ENCODE measurements at regions not wholly inside any gene's neighbourhood (a gene's known extent, or its start where the extent isn't known, plus 50 kb on each side); places are given as distances from the start of the nearest gene placed in this dataset.
"Not testable (repeated sequence)": the region's sequence is repeated elsewhere in the genome, so short reads cannot be mapped to it uniquely, and the experiment has no call there.

DNA sequence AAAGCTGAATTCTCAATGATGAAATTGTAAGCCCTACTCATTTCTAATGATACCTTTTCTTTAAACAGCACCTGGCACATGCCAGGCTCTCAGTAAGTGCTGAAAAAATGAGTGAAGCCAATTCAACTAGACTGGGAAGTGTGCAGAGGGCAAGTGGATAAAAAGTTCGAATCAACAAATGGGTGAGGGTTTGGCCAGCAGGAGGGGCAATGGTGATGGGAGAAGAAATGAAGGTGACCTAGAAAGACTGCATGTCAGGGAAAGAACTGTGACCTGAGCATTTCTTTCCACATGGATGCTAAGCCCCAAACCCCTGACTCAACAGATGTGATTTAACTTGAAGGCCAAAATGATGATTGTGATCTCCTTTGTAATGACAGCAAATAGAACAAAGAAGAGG lies 54.6 kb downstream of the DKK1 start:
- DNase-seq (ENCODE audit: low spot score in 2 of 2, unreplicated experiment in 2 of 2) = no peak
- H3K27ac Mint-ChIP-seq = no peak overlapping the region
- peaks cover 30% of the 10 kb centered on the region for H3K9me3 Mint-ChIP-seq
- no peaks in the 10 kb centered on the region for H3K36me3 Mint-ChIP-seq
- H3K4me1 Mint-ChIP-seq = no peaks in the 10 kb centered on the region
- no peaks in the 10 kb centered on the region for H3K27me3 Mint-ChIP-seq (ENCODE audit: low read depth)
- TF ChIP-seq, protein P1, sequence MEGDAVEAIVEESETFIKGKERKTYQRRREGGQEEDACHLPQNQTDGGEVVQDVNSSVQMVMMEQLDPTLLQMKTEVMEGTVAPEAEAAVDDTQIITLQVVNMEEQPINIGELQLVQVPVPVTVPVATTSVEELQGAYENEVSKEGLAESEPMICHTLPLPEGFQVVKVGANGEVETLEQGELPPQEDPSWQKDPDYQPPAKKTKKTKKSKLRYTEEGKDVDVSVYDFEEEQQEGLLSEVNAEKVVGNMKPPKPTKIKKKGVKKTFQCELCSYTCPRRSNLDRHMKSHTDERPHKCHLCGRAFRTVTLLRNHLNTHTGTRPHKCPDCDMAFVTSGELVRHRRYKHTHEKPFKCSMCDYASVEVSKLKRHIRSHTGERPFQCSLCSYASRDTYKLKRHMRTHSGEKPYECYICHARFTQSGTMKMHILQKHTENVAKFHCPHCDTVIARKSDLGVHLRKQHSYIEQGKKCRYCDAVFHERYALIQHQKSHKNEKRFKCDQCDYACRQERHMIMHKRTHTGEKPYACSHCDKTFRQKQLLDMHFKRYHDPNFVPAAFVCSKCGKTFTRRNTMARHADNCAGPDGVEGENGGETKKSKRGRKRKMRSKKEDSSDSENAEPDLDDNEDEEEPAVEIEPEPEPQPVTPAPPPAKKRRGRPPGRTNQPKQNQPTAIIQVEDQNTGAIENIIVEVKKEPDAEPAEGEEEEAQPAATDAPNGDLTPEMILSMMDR (IDR thresholded peaks at IDR 0.05; ENCODE audit: unreplicated experiment) = no peak
- no peak overlapping the region for H3K4me3 Mint-ChIP-seq

DNA sequence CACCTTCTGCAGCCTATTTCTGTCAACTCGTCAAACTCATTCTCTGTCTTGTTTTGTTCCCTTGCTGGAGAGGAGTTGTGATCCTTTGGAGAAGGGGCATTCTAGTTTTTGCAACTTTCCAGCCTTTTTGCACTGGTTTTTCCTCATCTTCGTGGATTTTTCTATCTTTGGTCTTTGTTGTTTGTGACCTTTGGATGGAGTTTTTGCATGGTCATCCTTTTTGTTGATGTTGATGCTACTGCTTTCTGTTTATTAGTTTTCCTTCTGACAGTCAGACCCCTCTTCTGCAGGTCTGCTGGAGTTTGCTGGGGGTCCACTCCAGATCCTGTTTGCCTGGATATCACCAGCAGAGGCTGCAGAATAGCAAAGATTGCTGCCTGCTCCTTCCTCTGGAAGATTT lies 60.1 kb downstream of the DKK1 start:
- not testable (repeated sequence) for H3K4me3 Mint-ChIP-seq; H3K4me1 Mint-ChIP-seq; H3K36me3 Mint-ChIP-seq; DNase-seq (ENCODE audit: low spot score in 2 of 2, unreplicated experiment in 2 of 2); H3K27ac Mint-ChIP-seq
- peaks cover 18% of the 10 kb centered on the region for H3K9me3 Mint-ChIP-seq
- peaks cover 12% of the 10 kb centered on the region for H3K27me3 Mint-ChIP-seq (ENCODE audit: low read depth)

DNA sequence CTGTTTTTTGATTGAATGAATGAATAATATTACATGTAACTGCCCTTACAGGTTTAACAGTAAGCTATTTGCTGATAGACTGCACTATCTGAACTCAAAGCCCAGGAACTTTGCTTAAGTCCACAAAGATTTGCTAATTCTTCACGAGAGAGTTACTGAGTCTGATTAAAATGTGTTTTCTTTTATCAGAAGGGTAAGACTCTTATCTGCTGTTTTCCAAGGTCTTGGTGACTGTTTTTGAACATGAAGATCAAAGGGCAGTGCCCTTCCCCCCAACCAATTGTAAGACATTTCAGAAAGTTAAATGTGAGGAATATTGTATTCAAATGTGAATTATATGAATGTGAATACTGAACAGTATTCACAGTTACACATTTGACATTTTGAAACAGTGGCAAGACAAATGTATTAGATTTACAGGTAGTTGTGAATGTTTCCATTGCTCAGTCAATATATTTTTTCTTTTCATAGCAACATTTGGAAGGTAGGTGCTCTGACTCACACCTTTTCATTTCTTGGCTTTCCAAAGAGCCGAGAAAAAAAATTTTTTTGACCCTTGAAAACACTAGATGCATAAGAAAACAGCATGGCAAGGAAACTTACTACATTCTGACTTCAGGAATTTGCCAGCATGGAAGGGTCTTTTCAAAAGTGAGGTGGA lies 62.7 kb downstream of the DKK1 start:
- peaks cover 18% of the 10 kb centered on the region for H3K27me3 Mint-ChIP-seq (ENCODE audit: low read depth)

DNA sequence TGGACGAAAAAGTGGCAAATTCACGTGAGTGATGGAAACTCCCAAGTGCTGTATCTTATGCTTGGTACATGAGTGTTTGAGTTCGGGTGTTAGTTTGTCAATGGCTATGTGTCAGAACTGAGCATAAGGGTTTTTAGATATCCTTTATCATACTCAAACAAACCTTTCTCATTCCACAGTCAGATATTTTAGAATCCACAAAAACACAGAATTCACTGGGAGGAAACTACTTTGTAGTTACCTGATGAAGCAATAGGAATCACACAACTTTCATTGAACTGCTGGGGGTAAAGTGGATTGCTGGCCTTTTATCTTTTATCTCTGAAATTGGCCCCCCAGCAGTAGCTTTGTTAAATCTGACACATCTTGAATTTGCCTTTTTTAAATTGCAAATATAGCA lies 64.0 kb downstream of the DKK1 start:
- Mint-ChIP-seq H3K4me3 (no peak overlapping the region), H3K4me1 (peaks cover 12% of the 10 kb centered on the region), H3K36me3 (no peaks in the 10 kb centered on the region), H3K27ac (no peak overlapping the region), H3K27me3 (ENCODE audit: low read depth) (peaks cover 18% of the 10 kb centered on the region), H3K9me3 (peaks cover 9% of the 10 kb centered on the region)
- TF ChIP-seq, protein P1 (IDR thresholded peaks at IDR 0.05; ENCODE audit: unreplicated experiment) = no peak
- DNase-seq (ENCODE audit: low spot score in 2 of 2, unreplicated experiment in 2 of 2) = no peak

More for the DNA sequence above, 62.7 kb downstream of the DKK1 start:
- Mint-ChIP-seq H3K9me3 (peaks cover 17% of the 10 kb centered on the region), H3K27ac (no peak overlapping the region), H3K4me1 (peaks cover 6% of the 10 kb centered on the region), H3K36me3 (no peaks in the 10 kb centered on the region), H3K4me3 (no peak overlapping the region)
- TF ChIP-seq, protein P1 (IDR thresholded peaks at IDR 0.05; ENCODE audit: unreplicated experiment) = no peak
- no peak for DNase-seq (ENCODE audit: low spot score in 2 of 2, unreplicated experiment in 2 of 2)

DNA sequence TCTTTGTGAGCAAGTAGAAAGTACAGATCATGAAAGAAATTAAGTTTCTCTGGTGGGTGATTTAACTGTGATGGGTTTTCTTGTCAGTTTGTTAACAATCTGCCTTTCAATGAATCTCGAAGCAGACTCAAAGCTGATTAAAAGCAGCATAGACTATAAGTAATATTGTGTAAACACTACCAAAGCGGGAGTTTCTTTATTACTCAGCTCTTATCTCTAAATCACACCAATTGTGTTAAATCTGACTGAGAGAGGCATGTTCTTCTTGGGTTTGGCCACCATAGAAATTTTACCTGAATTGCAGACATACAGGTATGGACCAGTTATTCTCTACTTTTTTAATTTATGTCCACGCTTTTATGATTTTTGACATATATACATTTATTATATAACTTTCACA lies 65.2 kb downstream of the DKK1 start:
- no peaks in the 10 kb centered on the region for H3K9me3 Mint-ChIP-seq
- no peaks in the 10 kb centered on the region for H3K36me3 Mint-ChIP-seq
- H3K27ac Mint-ChIP-seq = no peak overlapping the region
- peaks cover 14% of the 10 kb centered on the region for H3K4me1 Mint-ChIP-seq
- H3K4me3 Mint-ChIP-seq = no peak overlapping the region
- DNase-seq (ENCODE audit: low spot score in 2 of 2, unreplicated experiment in 2 of 2) = no peak
- peaks cover 18% of the 10 kb centered on the region for H3K27me3 Mint-ChIP-seq (ENCODE audit: low read depth)
- TF ChIP-seq, protein P1 (IDR thresholded peaks at IDR 0.05; ENCODE audit: unreplicated experiment) = no peak

DNA sequence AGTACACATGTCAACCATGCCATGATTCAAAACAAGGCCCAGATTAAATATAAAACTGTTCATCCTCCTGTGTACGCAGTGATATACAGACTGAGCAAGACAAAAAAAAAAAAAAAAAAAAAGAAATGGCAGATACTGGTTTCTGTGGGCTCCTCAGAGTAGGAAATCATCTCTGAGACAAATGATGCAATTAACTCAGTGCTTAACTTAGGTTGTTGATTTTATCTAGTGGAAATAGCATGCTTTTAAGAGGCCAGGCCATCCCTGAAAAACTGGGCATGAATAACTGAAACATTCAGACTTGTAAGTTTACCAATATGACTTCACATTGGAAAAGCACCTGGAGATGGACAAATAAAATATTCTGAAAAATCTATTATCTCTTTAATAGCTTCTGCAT lies 69.0 kb downstream of the DKK1 start:
- no peaks in the 10 kb centered on the region for H3K9me3 Mint-ChIP-seq
- TF ChIP-seq, protein P1 (IDR thresholded peaks at IDR 0.05; ENCODE audit: unreplicated experiment) = no peak
- H3K27ac Mint-ChIP-seq = no peak overlapping the region
- H3K27me3 Mint-ChIP-seq (ENCODE audit: low read depth) = peaks cover 8% of the 10 kb centered on the region
- no peak overlapping the region for H3K4me3 Mint-ChIP-seq
- no peak for DNase-seq (ENCODE audit: low spot score in 2 of 2, unreplicated experiment in 2 of 2)
- peaks cover 14% of the 10 kb centered on the region for H3K4me1 Mint-ChIP-seq
- H3K36me3 Mint-ChIP-seq = no peaks in the 10 kb centered on the region

Data from mesothelial cell of epicardium (in vitro differentiated cells).